ENCODE measurements at regions not wholly inside any gene's neighbourhood (a gene's known extent, or its start where the extent isn't known, plus 50 kb on each side); places are given as distances from the start of the nearest gene placed in this dataset.

GRCh38 chrX:51024106-51024696 lies 113.7 kb downstream of the BMP15 start:
- TF ChIP-seq YY1 (IDR thresholded peaks at IDR 0.05) (no peak), HNF4A (conservative IDR thresholded peaks at IDR 0.05) (no peak)
- TF ChIP-seq, protein P1, sequence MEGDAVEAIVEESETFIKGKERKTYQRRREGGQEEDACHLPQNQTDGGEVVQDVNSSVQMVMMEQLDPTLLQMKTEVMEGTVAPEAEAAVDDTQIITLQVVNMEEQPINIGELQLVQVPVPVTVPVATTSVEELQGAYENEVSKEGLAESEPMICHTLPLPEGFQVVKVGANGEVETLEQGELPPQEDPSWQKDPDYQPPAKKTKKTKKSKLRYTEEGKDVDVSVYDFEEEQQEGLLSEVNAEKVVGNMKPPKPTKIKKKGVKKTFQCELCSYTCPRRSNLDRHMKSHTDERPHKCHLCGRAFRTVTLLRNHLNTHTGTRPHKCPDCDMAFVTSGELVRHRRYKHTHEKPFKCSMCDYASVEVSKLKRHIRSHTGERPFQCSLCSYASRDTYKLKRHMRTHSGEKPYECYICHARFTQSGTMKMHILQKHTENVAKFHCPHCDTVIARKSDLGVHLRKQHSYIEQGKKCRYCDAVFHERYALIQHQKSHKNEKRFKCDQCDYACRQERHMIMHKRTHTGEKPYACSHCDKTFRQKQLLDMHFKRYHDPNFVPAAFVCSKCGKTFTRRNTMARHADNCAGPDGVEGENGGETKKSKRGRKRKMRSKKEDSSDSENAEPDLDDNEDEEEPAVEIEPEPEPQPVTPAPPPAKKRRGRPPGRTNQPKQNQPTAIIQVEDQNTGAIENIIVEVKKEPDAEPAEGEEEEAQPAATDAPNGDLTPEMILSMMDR (IDR thresholded peaks at IDR 0.05; ENCODE audit: low read depth, low read length, missing input control) = no peak
